ENCODE measurements at regions not wholly inside any gene's neighbourhood (a gene's known extent, or its start where the extent isn't known, plus 50 kb on each side); places are given as distances from the start of the nearest gene placed in this dataset.

GRCh38 chr14:25546826-25547225, 496.9 kb upstream of the STXBP6 start:
- no peaks in the 10 kb centered on the region for H3K4me1 ChIP-seq (ENCODE audit: low read depth, poor library complexity, severe bottlenecking)
- TF ChIP-seq, protein P1, sequence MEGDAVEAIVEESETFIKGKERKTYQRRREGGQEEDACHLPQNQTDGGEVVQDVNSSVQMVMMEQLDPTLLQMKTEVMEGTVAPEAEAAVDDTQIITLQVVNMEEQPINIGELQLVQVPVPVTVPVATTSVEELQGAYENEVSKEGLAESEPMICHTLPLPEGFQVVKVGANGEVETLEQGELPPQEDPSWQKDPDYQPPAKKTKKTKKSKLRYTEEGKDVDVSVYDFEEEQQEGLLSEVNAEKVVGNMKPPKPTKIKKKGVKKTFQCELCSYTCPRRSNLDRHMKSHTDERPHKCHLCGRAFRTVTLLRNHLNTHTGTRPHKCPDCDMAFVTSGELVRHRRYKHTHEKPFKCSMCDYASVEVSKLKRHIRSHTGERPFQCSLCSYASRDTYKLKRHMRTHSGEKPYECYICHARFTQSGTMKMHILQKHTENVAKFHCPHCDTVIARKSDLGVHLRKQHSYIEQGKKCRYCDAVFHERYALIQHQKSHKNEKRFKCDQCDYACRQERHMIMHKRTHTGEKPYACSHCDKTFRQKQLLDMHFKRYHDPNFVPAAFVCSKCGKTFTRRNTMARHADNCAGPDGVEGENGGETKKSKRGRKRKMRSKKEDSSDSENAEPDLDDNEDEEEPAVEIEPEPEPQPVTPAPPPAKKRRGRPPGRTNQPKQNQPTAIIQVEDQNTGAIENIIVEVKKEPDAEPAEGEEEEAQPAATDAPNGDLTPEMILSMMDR (conservative IDR thresholded peaks at IDR 0.05; ENCODE audit: low read depth, low read length): no peak
- no peak overlapping the region for H2AFZ ChIP-seq (ENCODE audit: low read depth)
- H4K20me1 ChIP-seq (ENCODE audit: insufficient read depth): no peaks in the 10 kb centered on the region
- no peak overlapping the region for H3K4me3 ChIP-seq (IDR thresholded peaks at IDR 0.05; ENCODE audit: insufficient read depth, low read depth, low read length)
- no peak overlapping the region for H3K9ac ChIP-seq
- H3K27me3 ChIP-seq (ENCODE audit: insufficient read depth, low read depth): no peaks in the 10 kb centered on the region
- no peak overlapping the region for H3K4me2 ChIP-seq
- H3K36me3 ChIP-seq (ENCODE audit: insufficient read depth): no peaks in the 10 kb centered on the region
- no peak overlapping the region for H3K27ac ChIP-seq
- H3K79me2 ChIP-seq (ENCODE audit: insufficient read depth, low read depth): no peaks in the 10 kb centered on the region

- H3K9ac ChIP-seq: no peak overlapping the region
- H3K4me2 ChIP-seq: no peak overlapping the region
- H3K4me3 ChIP-seq (IDR thresholded peaks at IDR 0.05; ENCODE audit: insufficient read depth, low read depth, low read length): no peak overlapping the region
- TF ChIP-seq, protein P1 (conservative IDR thresholded peaks at IDR 0.05; ENCODE audit: low read depth, low read length): peak; percentile 64
- H3K36me3 ChIP-seq (ENCODE audit: insufficient read depth): no peaks in the 10 kb centered on the region
- H3K27me3 ChIP-seq (ENCODE audit: insufficient read depth, low read depth): no peaks in the 10 kb centered on the region
- H3K4me1 ChIP-seq (ENCODE audit: low read depth, poor library complexity, severe bottlenecking): no peaks in the 10 kb centered on the region
- H3K27ac ChIP-seq: no peak overlapping the region
- H3K79me2 ChIP-seq (ENCODE audit: insufficient read depth, low read depth): no peaks in the 10 kb centered on the region
- H2AFZ ChIP-seq (ENCODE audit: low read depth): no peak overlapping the region
- no peaks in the 10 kb centered on the region for H4K20me1 ChIP-seq (ENCODE audit: insufficient read depth)
Measured at GRCh38 chr14:25537846-25538455, 488.0 kb upstream of the STXBP6 start.

- no peak overlapping the region for H3K9ac ChIP-seq
- no peaks in the 10 kb centered on the region for H3K36me3 ChIP-seq (ENCODE audit: insufficient read depth)
- TF ChIP-seq, protein P1 (conservative IDR thresholded peaks at IDR 0.05; ENCODE audit: low read depth, low read length): no peak
Measured at GRCh38 chr14:25526290-25526689, 476.3 kb upstream of the STXBP6 start.

GRCh38 chr14:25522926-25523325, 473.0 kb upstream of the STXBP6 start:
- Histone ChIP-seq H3K9ac (no peak overlapping the region), H4K20me1 (ENCODE audit: insufficient read depth) (no peaks in the 10 kb centered on the region), H3K27me3 (ENCODE audit: insufficient read depth, low read depth) (no peaks in the 10 kb centered on the region), H3K79me2 (ENCODE audit: insufficient read depth, low read depth) (no peaks in the 10 kb centered on the region), H2AFZ (ENCODE audit: low read depth) (no peak overlapping the region), H3K36me3 (ENCODE audit: insufficient read depth) (no peaks in the 10 kb centered on the region), H3K4me3 (IDR thresholded peaks at IDR 0.05; ENCODE audit: insufficient read depth, low read depth, low read length) (no peak overlapping the region), H3K4me1 (ENCODE audit: low read depth, poor library complexity, severe bottlenecking) (no peaks in the 10 kb centered on the region), H3K4me2 (no peak overlapping the region), H3K27ac (no peak overlapping the region)
- TF ChIP-seq, protein P1 (conservative IDR thresholded peaks at IDR 0.05; ENCODE audit: low read depth, low read length): no peak

More at GRCh38 chr14:25526290-25526689, 476.3 kb upstream of the STXBP6 start:
- Histone ChIP-seq H3K27me3 (ENCODE audit: insufficient read depth, low read depth) (no peaks in the 10 kb centered on the region), H3K4me3 (IDR thresholded peaks at IDR 0.05; ENCODE audit: insufficient read depth, low read depth, low read length) (no peak overlapping the region), H3K4me1 (ENCODE audit: low read depth, poor library complexity, severe bottlenecking) (no peaks in the 10 kb centered on the region), H2AFZ (ENCODE audit: low read depth) (no peak overlapping the region), H3K4me2 (no peak overlapping the region), H3K79me2 (ENCODE audit: insufficient read depth, low read depth) (no peaks in the 10 kb centered on the region), H4K20me1 (ENCODE audit: insufficient read depth) (no peaks in the 10 kb centered on the region), H3K27ac (no peak overlapping the region)
